ENCODE measurements at regions not wholly inside any gene's neighbourhood (a gene's known extent, or its start where the extent isn't known, plus 50 kb on each side); places are given as distances from the start of the nearest gene placed in this dataset.

- DNase-seq (ENCODE audit: low spot score), result no peak
Measured at GRCh38 chr20:40589581-40589980, 99.5 kb downstream of the MAFB start.

- DNase-seq (ENCODE audit: low spot score), result no peak
Measured at GRCh38 chr20:40588891-40589290, 100.1 kb downstream of the MAFB start.

- DNase-seq (ENCODE audit: low spot score), result no peak
Measured at GRCh38 chr20:40587038-40587437, 102.0 kb downstream of the MAFB start.

- no peak for DNase-seq (ENCODE audit: low spot score)
Measured at GRCh38 chr20:40584130-40584809, 104.8 kb downstream of the MAFB start.

GRCh38 chr20:40583636-40584035 lies 105.4 kb downstream of the MAFB start:
- no peak for DNase-seq (ENCODE audit: low spot score)

- no peak for DNase-seq (ENCODE audit: low spot score)
Measured at GRCh38 chr20:40583205-40583604, 105.8 kb downstream of the MAFB start.

GRCh38 chr20:40582531-40582930 lies 106.5 kb downstream of the MAFB start:
- DNase-seq (ENCODE audit: low spot score), result no peak

- no peak for DNase-seq (ENCODE audit: low spot score)
Measured at GRCh38 chr20:40579701-40580100, 109.3 kb downstream of the MAFB start.

GRCh38 chr20:40578961-40579360 lies 110.1 kb downstream of the MAFB start:
- DNase-seq (ENCODE audit: low spot score), result no peak

- DNase-seq (ENCODE audit: low spot score), result no peak
Measured at GRCh38 chr20:40575851-40576250, 113.2 kb downstream of the MAFB start.

GRCh38 chr20:40572251-40572650 lies 116.8 kb downstream of the MAFB start:
- DNase-seq (ENCODE audit: low spot score), result no peak

GRCh38 chr20:40571639-40572038 lies 117.4 kb downstream of the MAFB start:
- no peak for DNase-seq (ENCODE audit: low spot score)

- no peak for DNase-seq (ENCODE audit: low spot score)
Measured at GRCh38 chr20:40568200-40568599, 120.8 kb downstream of the MAFB start.

GRCh38 chr20:40565682-40566040 lies 123.4 kb downstream of the MAFB start:
- no peak for DNase-seq (ENCODE audit: low spot score)

GRCh38 chr20:40565001-40565681 lies 123.9 kb downstream of the MAFB start:
- no peak for DNase-seq (ENCODE audit: low spot score)

GRCh38 chr20:40563296-40563950 lies 125.6 kb downstream of the MAFB start:
- DNase-seq (ENCODE audit: low spot score), result no peak

GRCh38 chr20:40562031-40562430 lies 127.0 kb downstream of the MAFB start:
- DNase-seq (ENCODE audit: low spot score), result no peak

GRCh38 chr20:40561187-40561586 lies 127.8 kb downstream of the MAFB start:
- no peak for DNase-seq (ENCODE audit: low spot score)

- no peak for DNase-seq (ENCODE audit: low spot score)
Measured at GRCh38 chr20:40558212-40558611, 130.8 kb downstream of the MAFB start.

GRCh38 chr20:40551125-40551530 lies 137.9 kb downstream of the MAFB start:
- DNase-seq (ENCODE audit: low spot score), result no peak

GRCh38 chr20:40547483-40548091 lies 141.4 kb downstream of the MAFB start:
- DNase-seq (ENCODE audit: low spot score), result no peak

GRCh38 chr20:40545478-40545877 lies 143.6 kb downstream of the MAFB start:
- DNase-seq (ENCODE audit: low spot score), result no peak

- no peak for DNase-seq (ENCODE audit: low spot score)
Measured at GRCh38 chr20:40542065-40542464, 147.0 kb downstream of the MAFB start.

Measured in activated CD4-positive, alpha-beta T cell treated with anti-CD3 and anti-CD28 coated beads, Interleukin-2, Interleukin-4, amounts not matched to agents 100 ng/mL and 50 ng/mL, durations not matched to agents 16 hours and 8 hours (primary cell).